Tibial artery (tissue), 4 donors: ENCODE measurements at regions not wholly inside any gene's neighbourhood (a gene's known extent, or its start where the extent isn't known, plus 50 kb on each side); places are given as distances from the start of the nearest gene placed in this dataset.

Source experiments
- DNase-seq, 2 donors: peaks; one replicate each; pipeline ENCODE4 v3.0.0-alpha.2; 2019
- H3K27ac ChIP-seq, 2 donors: fragments of 200-600 bp; sonication (generic) in 1 of 2; 1 replicate in 1 of 2; 2 replicates in 1 of 2; pipeline ENCODE4 v1.5.1; 2018 to 2019; ENCODE audit warnings: mild to moderate bottlenecking in 1 of 2
- H3K27me3 ChIP-seq, 2 donors: fragments of 200-600 bp; sonication (generic) in 1 of 2; one replicate each; pipeline versions ENCODE4 v1.5.1 to v1.6.0; 2016 to 2019
- H3K36me3 ChIP-seq, 3 donors: fragments of 200-600 bp; sonication (generic) in 2 of 3; one replicate each; pipeline ENCODE4 v1.5.1; 2016 to 2019; ENCODE audit warnings: mild to moderate bottlenecking in 2 of 3
- H3K4me1 ChIP-seq, 4 donors: fragments of 200-600 bp; sonication (generic) in 2 of 4; 1 replicate in 3 of 4; 2 replicates in 1 of 4; pipeline ENCODE4 v1.5.1; 2016 to 2019
- H3K4me3 ChIP-seq, 2 donors: fragments of 200-600 bp; sonication (generic) in 1 of 2; 1 replicate in 1 of 2; 2 replicates in 1 of 2; pipeline ENCODE4 v1.5.1; 2018 to 2019; ENCODE audit warnings: mild to moderate bottlenecking in 2 of 2
- H3K9me3 ChIP-seq, 3 donors: fragments of 200-600 bp; sonication (generic) in 1 of 3; one replicate each; pipeline ENCODE4 v1.5.1; 2016 to 2019
- CTCF ChIP-seq, 2 experiments: fragments of 200-600 bp in 1 of 2; fragments of 450-650 bp in 1 of 2; IDR thresholded peaks; one replicate each; pipeline ENCODE4 v1.5.1; 2017 to 2019; ENCODE audit warnings: antibody characterized with exemption in 2 of 2, mild to moderate bottlenecking in 1 of 2, moderate library complexity in 1 of 2
- intact Hi-C: fragments of 100-400 bp; cut with DNase I; formaldehyde crosslinking; loops from one replicate; pipeline ENCODE4 v1.15.0; 2023; ENCODE audit warnings: low total_unique reads

DNA sequence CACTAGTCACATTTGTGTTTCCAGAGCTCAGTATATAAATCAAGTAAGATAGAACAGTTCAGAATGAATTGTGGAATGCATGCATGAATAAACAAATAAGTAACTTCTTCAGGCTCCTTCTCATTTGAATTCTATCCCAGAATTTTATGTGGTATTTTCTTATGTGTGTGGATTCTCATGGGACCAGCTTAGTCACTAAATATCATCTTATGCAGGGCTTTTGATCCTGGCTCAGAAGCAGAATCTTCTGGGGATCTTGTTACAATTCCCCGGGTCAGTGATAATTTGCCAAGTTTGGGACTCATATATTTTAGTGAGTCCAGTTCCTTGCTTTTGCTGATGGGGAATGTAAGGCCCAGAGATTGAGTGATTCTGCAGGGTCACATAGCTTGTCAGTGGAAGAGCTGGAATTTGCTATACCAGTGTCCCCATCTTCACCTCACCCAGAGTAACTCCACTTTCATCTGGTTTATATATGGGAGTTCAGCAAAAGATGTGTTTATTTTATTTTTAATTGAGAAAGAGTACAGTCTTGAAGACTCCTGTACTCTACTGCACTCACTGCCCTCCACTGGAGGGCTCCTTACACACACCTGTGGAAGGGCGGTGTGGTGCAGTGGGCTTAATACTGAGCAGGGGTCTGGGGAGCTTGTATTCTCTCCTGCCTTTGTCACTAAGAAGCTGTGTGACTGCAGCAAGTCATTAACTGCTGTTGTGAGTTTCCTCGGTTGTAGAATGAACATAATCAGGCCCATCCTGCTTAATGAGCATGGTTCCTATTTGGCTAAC is 198.2 kb upstream of the CXorf66 start:
- H3K27me3 ChIP-seq, result no peaks in the 10 kb centered on the region
- no peak for TF ChIP-seq CTCF (IDR thresholded peaks at IDR 0.05)
- intact Hi-C loops, result no loop called here
- H3K4me1 ChIP-seq, result no peaks in the 10 kb centered on the region
- H3K9me3 ChIP-seq, result no peaks in the 10 kb centered on the region
- no peaks in the 10 kb centered on the region for H3K36me3 ChIP-seq
- no peak overlapping the region for H3K4me3 ChIP-seq
- H3K27ac ChIP-seq, result no peak overlapping the region
- DNase-seq, result no peak

- Histone ChIP-seq H3K4me1 (no peaks in the 10 kb centered on the region), H3K4me3 (no peak overlapping the region), H3K27ac (no peak overlapping the region), H3K27me3 (no peaks in the 10 kb centered on the region), H3K36me3 (no peaks in the 10 kb centered on the region), H3K9me3 (peaks cover 0 to 10% (median 0%) of the 10 kb centered on the region in 3 donors)
- intact Hi-C loops, result no loop called here
- no peak for DNase-seq
- TF ChIP-seq CTCF (IDR thresholded peaks at IDR 0.05), result no peak
Measured at GRCh38 chrX:140157611-140158010, 192.3 kb upstream of the CXorf66 start.

- no peak for TF ChIP-seq CTCF (IDR thresholded peaks at IDR 0.05)
- Histone ChIP-seq H3K4me3 (no peak overlapping the region), H3K4me1 (no peaks in the 10 kb centered on the region), H3K9me3 (peaks cover 0 to 10% (median 0%) of the 10 kb centered on the region in 3 donors), H3K27me3 (no peaks in the 10 kb centered on the region), H3K27ac (no peak overlapping the region), H3K36me3 (no peaks in the 10 kb centered on the region)
- intact Hi-C loops, result no loop called here
- DNase-seq, result no peak
Measured at GRCh38 chrX:140157143-140157542, 191.8 kb upstream of the CXorf66 start.

DNA sequence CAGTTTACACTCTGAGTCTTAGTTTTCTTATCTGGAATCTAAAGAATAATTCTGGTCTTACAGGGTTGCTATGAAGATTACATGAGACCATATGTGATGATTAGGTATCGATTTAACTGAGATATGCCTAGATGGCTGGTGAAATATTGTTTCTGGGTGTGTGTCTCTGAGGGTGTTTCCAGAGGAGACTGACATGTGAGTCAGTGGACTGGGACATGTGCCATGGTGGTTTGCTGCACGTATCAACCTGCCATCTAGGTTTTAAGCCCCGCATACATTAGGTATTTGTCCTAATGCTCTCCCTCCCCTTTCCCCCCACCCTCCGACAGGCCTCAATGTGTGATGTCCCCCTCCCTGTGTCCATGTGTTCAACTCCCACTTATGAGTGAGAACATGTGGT is 186.0 kb upstream of the CXorf66 start:
- no peak for TF ChIP-seq CTCF (IDR thresholded peaks at IDR 0.05)
- Histone ChIP-seq H3K9me3 (peaks cover 0 to 10% (median 0%) of the 10 kb centered on the region in 3 donors), H3K4me1 (no peaks in the 10 kb centered on the region), H3K27ac (no peak overlapping the region), H3K4me3 (no peak overlapping the region), H3K27me3 (no peaks in the 10 kb centered on the region), H3K36me3 (no peaks in the 10 kb centered on the region)
- DNase-seq, result no peak
- intact Hi-C loops, result no loop called here

DNA sequence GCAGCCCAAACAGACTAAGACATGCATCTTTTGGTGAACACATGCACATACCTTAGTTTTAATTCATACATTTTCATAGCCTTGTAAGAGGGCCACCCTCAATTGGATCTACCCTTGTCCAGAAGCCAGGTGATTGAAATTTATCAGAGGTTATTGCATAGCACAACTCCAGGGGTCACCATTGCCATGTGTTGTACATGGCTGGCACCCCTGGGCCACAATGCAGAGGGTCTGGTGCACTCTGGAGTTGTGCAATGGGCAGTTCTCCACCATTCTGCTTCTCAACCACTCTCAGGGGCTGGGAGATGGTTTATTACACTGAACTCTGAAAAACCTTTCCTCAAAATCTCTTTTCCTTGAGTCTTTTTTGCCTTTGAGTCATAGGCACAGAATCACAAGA is 184.4 kb upstream of the CXorf66 start:
- Histone ChIP-seq H3K4me1 (no peaks in the 10 kb centered on the region), H3K9me3 (no peaks in the 10 kb centered on the region), H3K4me3 (no peak overlapping the region), H3K27ac (no peak overlapping the region), H3K27me3 (no peaks in the 10 kb centered on the region), H3K36me3 (no peaks in the 10 kb centered on the region)
- intact Hi-C loops, result no loop called here
- no peak for DNase-seq
- TF ChIP-seq CTCF (IDR thresholded peaks at IDR 0.05), result no peak
